GM18505 (cell line): ENCODE measurements at regions not wholly inside any gene's neighbourhood (a gene's known extent, or its start where the extent isn't known, plus 50 kb on each side); places are given as distances from the start of the nearest gene placed in this dataset.
"Not testable (repeated sequence)": the region's sequence is repeated elsewhere in the genome, so short reads cannot be mapped to it uniquely, and the experiment has no call there.

Experiments
- ATAC-seq: cut with Tn5 transposase; IDR thresholded peaks from one replicate; pipeline ENCODE4 v1.9.1; 2021; ENCODE audit not compliant: unreplicated experiment
- POLR2A ChIP-seq: IDR thresholded peaks from 4 replicates; pipeline ENCODE4 v1.6.1; 2011; ENCODE audit warnings: borderline replicate concordance; ENCODE audit not compliant: insufficient read depth, insufficient read length; ENCODE audit errors: extremely low read depth

GRCh38 chr11:122207921-122208764, 92.1 kb upstream of the BLID start:
- TF ChIP-seq POLR2A, result no peak
- ATAC-seq, result no peak

- TF ChIP-seq POLR2A, result no peak
- no peak for ATAC-seq
Observed at GRCh38 chr11:122207505-122207904, 91.5 kb upstream of the BLID start.

GRCh38 chr11:122205036-122205435, 89.0 kb upstream of the BLID start:
- ATAC-seq, result no peak
- TF ChIP-seq POLR2A, result no peak

- ATAC-seq, result no peak
- TF ChIP-seq POLR2A, result no peak
Observed at GRCh38 chr11:122204206-122204605, 88.2 kb upstream of the BLID start.

- ATAC-seq, result no peak
- no peak for TF ChIP-seq POLR2A
Observed at GRCh38 chr11:122202951-122203456, 87.0 kb upstream of the BLID start.

GRCh38 chr11:122202161-122202950, 86.3 kb upstream of the BLID start:
- TF ChIP-seq POLR2A, result no peak
- no peak for ATAC-seq

- TF ChIP-seq POLR2A, result no peak
- ATAC-seq, result no peak
Observed at GRCh38 chr11:122201106-122201505, 85.1 kb upstream of the BLID start.

- ATAC-seq, result no peak
- no peak for TF ChIP-seq POLR2A
Observed at GRCh38 chr11:122199661-122200060, 83.6 kb upstream of the BLID start.

GRCh38 chr11:122198291-122198983, 82.4 kb upstream of the BLID start:
- no peak for ATAC-seq
- no peak for TF ChIP-seq POLR2A

- TF ChIP-seq POLR2A, result no peak
- no peak for ATAC-seq
Observed at GRCh38 chr11:122197066-122197987, 81.3 kb upstream of the BLID start.

- TF ChIP-seq POLR2A, result no peak
- ATAC-seq, result no peak
Observed at GRCh38 chr11:122195790-122196189, 79.8 kb upstream of the BLID start.

- ATAC-seq, result not testable (repeated sequence)
Observed at GRCh38 chr11:122193881-122194480, 78.0 kb upstream of the BLID start.
